Right atrium auricular region (tissue), 2 donors: ENCODE measurements at regions not wholly inside any gene's neighbourhood (a gene's known extent, or its start where the extent isn't known, plus 50 kb on each side); places are given as distances from the start of the nearest gene placed in this dataset.

ENCODE experiments used
- DNase-seq: peaks from one replicate; pipeline ENCODE4 v3.0.0-alpha.2; 2019; ENCODE audit warnings: low spot score
- H3K27ac ChIP-seq, 2 donors: fragments of 200-600 bp; sonication (generic); 1 replicate in 1 of 2; 2 replicates in 1 of 2; pipeline ENCODE4 v1.5.1; 2016 to 2019
- H3K27me3 ChIP-seq, 2 donors: fragments of 200-600 bp; sonication (generic); one replicate each; pipeline versions ENCODE4 v1.5.1 to v1.6.0; 2017 to 2019
- H3K36me3 ChIP-seq: fragments of 200-600 bp; sonication (generic); one replicate; pipeline ENCODE4 v1.5.1; 2016
- H3K4me1 ChIP-seq, 2 donors: fragments of 200-600 bp; sonication (generic); one replicate each; pipeline versions ENCODE4 v1.5.1 to v1.6.0; 2017 to 2019
- H3K4me3 ChIP-seq, 2 donors: fragments of 200-600 bp; sonication (generic); 1 replicate in 1 of 2; 2 replicates in 1 of 2; pipeline ENCODE4 v1.5.1; 2017 to 2019; ENCODE audit warnings: mild to moderate bottlenecking in 1 of 2, moderate library complexity in 1 of 2
- H3K9me3 ChIP-seq, 2 donors: fragments of 200-600 bp; sonication (generic); one replicate each; pipeline ENCODE4 v1.5.1; 2019
- CTCF ChIP-seq, 2 donors: fragments of 200-600 bp; sonication (generic); IDR thresholded peaks; one replicate each; pipeline ENCODE4 v1.5.1; 2019; ENCODE audit warnings: antibody characterized with exemption in 2 of 2

GRCh38 chr16:35414139-35414538 is 1954.7 kb downstream of the TP53TG3F start:
- Histone ChIP-seq H3K27me3 (no peaks in the 10 kb centered on the region), H3K9me3 (no peaks in the 10 kb centered on the region), H3K36me3 (no peaks in the 10 kb centered on the region), H3K4me1 (no peaks in the 10 kb centered on the region), H3K27ac (no peak overlapping the region), H3K4me3 (no peak overlapping the region)
- TF ChIP-seq CTCF (IDR thresholded peaks at IDR 0.05): no peak
- no peak for DNase-seq

GRCh38 chr16:35414563-35414962 is 1955.2 kb downstream of the TP53TG3F start:
- Histone ChIP-seq H3K4me3 (no peak overlapping the region), H3K9me3 (no peaks in the 10 kb centered on the region), H3K36me3 (no peaks in the 10 kb centered on the region), H3K27ac (no peak overlapping the region), H3K27me3 (no peaks in the 10 kb centered on the region), H3K4me1 (no peaks in the 10 kb centered on the region)
- DNase-seq: no peak
- no peak for TF ChIP-seq CTCF (IDR thresholded peaks at IDR 0.05)

GRCh38 chr16:35425270-35425669 is 1965.9 kb downstream of the TP53TG3F start:
- DNase-seq: no peak
- Histone ChIP-seq H3K27me3 (no peaks in the 10 kb centered on the region), H3K27ac (no peak overlapping the region), H3K9me3 (no peaks in the 10 kb centered on the region), H3K4me3 (no peak overlapping the region), H3K4me1 (no peaks in the 10 kb centered on the region), H3K36me3 (no peaks in the 10 kb centered on the region)
- no peak for TF ChIP-seq CTCF (IDR thresholded peaks at IDR 0.05)

GRCh38 chr16:35431829-35432663 is 1972.6 kb downstream of the TP53TG3F start:
- H3K4me3 ChIP-seq: no peak overlapping the region
- no peaks in the 10 kb centered on the region for H3K36me3 ChIP-seq
- DNase-seq: no peak
- H3K4me1 ChIP-seq: no peaks in the 10 kb centered on the region
- no peaks in the 10 kb centered on the region for H3K9me3 ChIP-seq
- peak in 1 of 2 donors; percentile 65 for TF ChIP-seq CTCF (IDR thresholded peaks at IDR 0.05)
- no peak overlapping the region for H3K27ac ChIP-seq
- H3K27me3 ChIP-seq: no peaks in the 10 kb centered on the region

GRCh38 chr16:35440875-35441274 is 1981.5 kb downstream of the TP53TG3F start:
- no peak for TF ChIP-seq CTCF (IDR thresholded peaks at IDR 0.05)
- peaks cover 0 to 7% of the 10 kb centered on the region in 2 donors for H3K9me3 ChIP-seq
- no peak overlapping the region for H3K27ac ChIP-seq

More at GRCh38 chr16:35440875-35441274, 1981.5 kb downstream of the TP53TG3F start:
- Histone ChIP-seq H3K36me3 (no peaks in the 10 kb centered on the region), H3K27me3 (no peaks in the 10 kb centered on the region), H3K4me3 (no peak overlapping the region), H3K4me1 (no peaks in the 10 kb centered on the region)
- no peak for DNase-seq
